Osteocyte (in vitro differentiated cells): ENCODE measurements at regions not wholly inside any gene's neighbourhood (a gene's known extent, or its start where the extent isn't known, plus 50 kb on each side); places are given as distances from the start of the nearest gene placed in this dataset.

Source experiments
- DNase-seq: peaks from one replicate; pipeline ENCODE4 v3.0.0; 2021; ENCODE audit warnings: mixed read lengths; ENCODE audit not compliant: unreplicated experiment; ENCODE audit errors: extremely low spot score
- H3K27ac Mint-ChIP-seq: one replicate; pipeline ENCODE4 v1.8.0; 2021; ENCODE audit warnings: mild to moderate bottlenecking, mixed read lengths; ENCODE audit not compliant: unreplicated experiment
- H3K27me3 Mint-ChIP-seq: one replicate; pipeline ENCODE4 v1.8.0; 2021; ENCODE audit warnings: mixed read lengths; ENCODE audit not compliant: unreplicated experiment
- H3K36me3 Mint-ChIP-seq: one replicate; pipeline ENCODE4 v1.8.0; 2021; ENCODE audit warnings: mixed read lengths; ENCODE audit not compliant: unreplicated experiment
- H3K4me1 Mint-ChIP-seq: one replicate; pipeline ENCODE4 v1.8.0; 2021; ENCODE audit warnings: mixed read lengths; ENCODE audit not compliant: unreplicated experiment
- H3K4me3 Mint-ChIP-seq: one replicate; pipeline ENCODE4 v1.8.0; 2021; ENCODE audit warnings: mild to moderate bottlenecking, moderate library complexity, mixed read lengths; ENCODE audit not compliant: unreplicated experiment
- H3K9me3 Mint-ChIP-seq: one replicate; pipeline ENCODE4 v1.8.0; 2021; ENCODE audit warnings: mixed read lengths; ENCODE audit not compliant: unreplicated experiment
- TF ChIP-seq, protein P1 (sequence below): fragments of 200-600 bp; sonication (generic); IDR thresholded peaks from 2 replicates; pipeline ENCODE4 v1.5.0; 2021; ENCODE audit warnings: antibody characterized with exemption, mild to moderate bottlenecking, moderate library complexity

- H3K4me3 Mint-ChIP-seq, result no peak overlapping the region
- no peaks in the 10 kb centered on the region for H3K4me1 Mint-ChIP-seq
- no peaks in the 10 kb centered on the region for H3K36me3 Mint-ChIP-seq
- no peak for DNase-seq
- no peaks in the 10 kb centered on the region for H3K9me3 Mint-ChIP-seq
- TF ChIP-seq, protein P1, sequence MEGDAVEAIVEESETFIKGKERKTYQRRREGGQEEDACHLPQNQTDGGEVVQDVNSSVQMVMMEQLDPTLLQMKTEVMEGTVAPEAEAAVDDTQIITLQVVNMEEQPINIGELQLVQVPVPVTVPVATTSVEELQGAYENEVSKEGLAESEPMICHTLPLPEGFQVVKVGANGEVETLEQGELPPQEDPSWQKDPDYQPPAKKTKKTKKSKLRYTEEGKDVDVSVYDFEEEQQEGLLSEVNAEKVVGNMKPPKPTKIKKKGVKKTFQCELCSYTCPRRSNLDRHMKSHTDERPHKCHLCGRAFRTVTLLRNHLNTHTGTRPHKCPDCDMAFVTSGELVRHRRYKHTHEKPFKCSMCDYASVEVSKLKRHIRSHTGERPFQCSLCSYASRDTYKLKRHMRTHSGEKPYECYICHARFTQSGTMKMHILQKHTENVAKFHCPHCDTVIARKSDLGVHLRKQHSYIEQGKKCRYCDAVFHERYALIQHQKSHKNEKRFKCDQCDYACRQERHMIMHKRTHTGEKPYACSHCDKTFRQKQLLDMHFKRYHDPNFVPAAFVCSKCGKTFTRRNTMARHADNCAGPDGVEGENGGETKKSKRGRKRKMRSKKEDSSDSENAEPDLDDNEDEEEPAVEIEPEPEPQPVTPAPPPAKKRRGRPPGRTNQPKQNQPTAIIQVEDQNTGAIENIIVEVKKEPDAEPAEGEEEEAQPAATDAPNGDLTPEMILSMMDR, result no peak
- H3K27ac Mint-ChIP-seq, result no peak overlapping the region
- H3K27me3 Mint-ChIP-seq, result no peaks in the 10 kb centered on the region
Observed at GRCh38 chr6:138567052-138567451, 67.8 kb upstream of the NHSL1 start.

DNA sequence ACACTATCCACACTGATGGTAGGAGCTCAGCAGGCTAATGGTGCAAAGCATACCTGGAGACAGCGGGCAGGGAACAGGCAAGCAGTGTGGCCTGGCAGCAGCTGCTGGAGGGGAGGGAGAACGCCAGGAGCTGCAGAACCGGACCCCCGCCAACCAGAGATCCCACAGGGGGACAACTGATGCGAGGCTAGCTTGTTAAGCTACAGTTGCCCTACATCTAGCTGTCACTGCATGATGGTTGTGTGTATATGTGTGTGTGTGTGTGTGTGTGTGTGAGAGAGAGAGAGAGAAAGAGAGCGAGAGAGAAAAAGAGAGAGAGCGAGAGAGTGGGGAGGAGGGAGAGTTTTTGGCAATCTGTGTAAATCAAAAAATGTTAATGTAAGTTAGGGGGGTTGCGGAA, 69.7 kb upstream of the NHSL1 start:
- Mint-ChIP-seq H3K4me1 (no peaks in the 10 kb centered on the region), H3K36me3 (no peaks in the 10 kb centered on the region)
- TF ChIP-seq, protein P1, result no peak

DNA sequence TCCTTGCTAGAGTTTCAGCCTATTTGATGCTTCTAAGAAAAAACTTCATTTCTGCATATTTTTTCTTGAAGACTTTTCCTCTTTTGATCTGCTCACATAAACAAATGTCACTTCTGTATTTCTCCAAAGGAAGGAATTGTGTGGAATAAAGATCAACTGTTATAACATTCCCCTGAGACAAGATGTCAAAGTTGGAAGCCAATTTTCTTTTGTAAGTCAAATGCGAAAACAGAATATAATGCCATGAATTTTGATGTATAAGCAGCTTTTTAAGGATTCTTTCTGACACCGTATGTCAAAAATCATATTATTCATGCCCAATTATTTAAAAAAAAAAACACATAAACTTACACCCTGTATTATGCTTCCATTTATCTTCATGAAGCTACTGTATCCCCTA, 70.3 kb upstream of the NHSL1 start:
- Mint-ChIP-seq H3K27me3 (no peaks in the 10 kb centered on the region), H3K4me1 (no peaks in the 10 kb centered on the region), H3K4me3 (no peak overlapping the region), H3K27ac (no peak overlapping the region), H3K36me3 (no peaks in the 10 kb centered on the region), H3K9me3 (no peaks in the 10 kb centered on the region)
- DNase-seq, result no peak
- TF ChIP-seq, protein P1, result no peak

More for the DNA sequence above, 69.7 kb upstream of the NHSL1 start:
- Mint-ChIP-seq H3K27ac (no peak overlapping the region), H3K4me3 (no peak overlapping the region), H3K9me3 (no peaks in the 10 kb centered on the region), H3K27me3 (no peaks in the 10 kb centered on the region)
- DNase-seq, result no peak

DNA sequence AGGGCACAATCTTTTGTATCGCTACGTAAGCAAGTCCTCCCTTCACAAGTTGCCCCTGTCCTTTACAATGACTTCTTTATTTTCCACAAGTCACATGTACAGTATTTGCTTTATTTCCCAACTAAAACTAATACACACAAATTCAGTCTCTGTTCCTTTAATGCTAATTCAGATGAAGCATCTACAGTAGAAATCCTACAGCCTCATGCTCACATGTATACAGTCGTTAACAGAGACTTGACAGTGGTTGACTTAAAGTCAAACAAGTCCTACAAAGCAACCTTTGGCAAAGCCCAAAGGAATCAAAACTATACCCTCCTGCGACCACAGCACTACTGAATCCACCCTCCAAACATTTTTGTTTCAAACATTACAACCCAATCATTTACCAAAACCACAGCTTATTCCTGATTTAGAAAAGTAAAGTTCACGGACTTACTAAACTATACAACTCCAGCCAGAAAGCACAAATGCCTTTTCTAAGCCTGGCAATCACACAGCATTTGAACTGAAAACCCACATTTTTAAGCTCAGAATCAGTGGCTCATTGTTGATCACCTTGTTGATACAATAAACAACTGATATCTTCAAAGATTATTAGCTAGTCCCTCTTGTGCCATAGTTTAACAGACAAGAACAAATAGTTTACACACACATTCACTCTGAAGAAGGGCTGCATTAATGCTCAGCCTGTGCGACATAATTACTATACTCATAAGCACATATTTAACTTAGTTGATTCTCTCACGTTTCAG, 70.9 kb upstream of the NHSL1 start:
- H3K27ac Mint-ChIP-seq, result no peak overlapping the region
- TF ChIP-seq, protein P1, result no peak
- no peaks in the 10 kb centered on the region for H3K9me3 Mint-ChIP-seq
- no peaks in the 10 kb centered on the region for H3K4me1 Mint-ChIP-seq
- no peak overlapping the region for H3K4me3 Mint-ChIP-seq
- H3K36me3 Mint-ChIP-seq, result no peaks in the 10 kb centered on the region
- H3K27me3 Mint-ChIP-seq, result no peaks in the 10 kb centered on the region
- DNase-seq, result no peak

- no peak overlapping the region for H3K4me3 Mint-ChIP-seq
- DNase-seq, result no peak
- no peaks in the 10 kb centered on the region for H3K36me3 Mint-ChIP-seq
- TF ChIP-seq, protein P1, result no peak
- H3K9me3 Mint-ChIP-seq, result no peaks in the 10 kb centered on the region
- H3K27me3 Mint-ChIP-seq, result no peaks in the 10 kb centered on the region
- no peaks in the 10 kb centered on the region for H3K4me1 Mint-ChIP-seq
- H3K27ac Mint-ChIP-seq, result no peak overlapping the region
Observed at GRCh38 chr6:138570725-138571029, 71.4 kb upstream of the NHSL1 start.
